Common myeloid progenitor, CD34-positive (primary cell): ENCODE measurements at regions not wholly inside any gene's neighbourhood (a gene's known extent, or its start where the extent isn't known, plus 50 kb on each side); places are given as distances from the start of the nearest gene placed in this dataset.

Experiments used
- CTCF ChIA-PET: fragments of 350-600 bp; sonication (Branson Sonifier 250); formaldehyde crosslinking; loops from one replicate; lab custom pipeline; 2021; ENCODE audit warnings: antibody characterized with exemption; lab: Charles Lee
- POLR2A ChIA-PET: fragments of 350-600 bp; sonication (Branson Sonifier 250); formaldehyde crosslinking; loops from one replicate; lab custom pipeline; 2021; ENCODE audit warnings: antibody characterized with exemption; lab: Charles Lee
- DNase-seq, 3 donors: peaks; one replicate each; pipeline versions ENCODE4 v3.0.0 to v3.0.0-alpha.2; 2013
- H3K27ac ChIP-seq, 2 experiments: 1 replicate in 1 of 2; 2 replicates in 1 of 2; pipeline ENCODE4 v1.7.0; 2013; ENCODE audit warnings: inconsistent platforms in 2 of 2, low read length in 2 of 2, mild to moderate bottlenecking in 2 of 2, low read depth in 1 of 2, moderate library complexity in 1 of 2; ENCODE audit not compliant: severe bottlenecking in 2 of 2, insufficient read depth in 1 of 2, poor library complexity in 1 of 2
- H3K27me3 ChIP-seq, 5 experiments: replicated peaks in 2 of 5; 1 replicate in 3 of 5; 2 replicates in 2 of 5; pipeline versions ENCODE4 v1.6.1 to v1.7.0; 2013; ENCODE audit warnings: low read length in 4 of 5, mild to moderate bottlenecking in 2 of 5, moderate library complexity in 2 of 5, inconsistent platforms in 1 of 5; ENCODE audit not compliant: insufficient read depth in 5 of 5, control insufficient read depth in 4 of 5
- H3K36me3 ChIP-seq, 4 experiments: 1 replicate in 2 of 4; 2 replicates in 2 of 4; pipeline versions ENCODE4 v1.6.1 to v1.7.0; 2013; ENCODE audit warnings: low read length in 3 of 4, control low read depth in 1 of 4, mild to moderate bottlenecking in 1 of 4; ENCODE audit not compliant: control insufficient read depth in 4 of 4, insufficient read depth in 4 of 4
- H3K4me1 ChIP-seq, 4 experiments: 1 replicate in 3 of 4; 2 replicates in 1 of 4; pipeline versions ENCODE4 v1.6.1 to v1.7.1; 2013; ENCODE audit warnings: low read length in 3 of 4, mild to moderate bottlenecking in 3 of 4, control low read depth in 1 of 4, inconsistent platforms in 1 of 4, moderate library complexity in 1 of 4; ENCODE audit not compliant: control insufficient read depth in 4 of 4, insufficient read depth in 4 of 4; ENCODE audit errors: control extremely low read depth in 1 of 4
- H3K4me3 ChIP-seq, 7 experiments: 1 replicate in 4 of 7; 2 replicates in 3 of 7; pipeline versions ENCODE4 v1.5.1 to v1.7.0; 2013; ENCODE audit warnings: mild to moderate bottlenecking in 7 of 7, low read length in 6 of 7, moderate library complexity in 6 of 7, inconsistent platforms in 2 of 7, low read depth in 2 of 7, control low read depth in 1 of 7; ENCODE audit not compliant: insufficient read depth in 4 of 7, control insufficient read depth in 1 of 7; ENCODE audit errors: extremely low read depth in 1 of 7
- H3K9me3 ChIP-seq, 5 experiments: 1 replicate in 4 of 5; 2 replicates in 1 of 5; pipeline versions ENCODE4 v1.6.1 to v1.7.1; 2013; ENCODE audit warnings: low read length in 4 of 5, mild to moderate bottlenecking in 2 of 5, inconsistent platforms in 1 of 5, low read depth in 1 of 5, moderate library complexity in 1 of 5; ENCODE audit not compliant: control insufficient read depth in 4 of 5, insufficient read depth in 2 of 5; ENCODE audit errors: control extremely low read depth in 1 of 5
- WGBS: methylation state at CpG from one replicate; pipeline ENCODE4 v1.1.5; 2013; ENCODE audit not compliant: insufficient coverage; 5-methylcytosine and 5-hydroxymethylcytosine counted together

GRCh38 chr13:25042151-25042865, 53.6 kb upstream of the PABPC3 start:
- WGBS = 89% methylated on average over 10 of the region's 11 CpGs
- H3K4me1 ChIP-seq = peaks cover 0 to 6% (median 5%) of the 10 kb centered on the region in 4 experiments
- peaks cover 8 to 69% (median 37%) of the 10 kb centered on the region in 5 experiments for H3K27me3 ChIP-seq
- POLR2A ChIA-PET = interaction anchor here (0.6 kb wide), 2 partner anchors 28 to 261 kb away, joined by 4 to 6 read pairs; no protein-coding TSS in a partner anchor
- H3K9me3 ChIP-seq = no peaks in the 10 kb centered on the region
- H3K4me3 ChIP-seq = no peak overlapping the region
- DNase-seq = no peak
- CTCF ChIA-PET = no interaction called here
- no peaks in the 10 kb centered on the region for H3K36me3 ChIP-seq
- no peak overlapping the region for H3K27ac ChIP-seq

GRCh38 chr13:25044071-25044470, 51.9 kb upstream of the PABPC3 start:
- POLR2A ChIA-PET = no interaction called here
- Histone ChIP-seq H3K36me3 (no peaks in the 10 kb centered on the region), H3K4me1 (peaks cover 0 to 6% (median 5%) of the 10 kb centered on the region in 4 experiments), H3K4me3 (no peak overlapping the region), H3K27me3 (peaks cover 15 to 86% (median 44%) of the 10 kb centered on the region in 5 experiments), H3K9me3 (peaks cover 0 to 4% (median 2%) of the 10 kb centered on the region in 5 experiments), H3K27ac (no peak overlapping the region)
- CTCF ChIA-PET = interaction anchor here (1.0 kb wide), 1 partner anchor 19 kb away, joined by 3 read pairs; no protein-coding TSS in a partner anchor
- no peak for DNase-seq
- WGBS = 94% methylated on average over 6 of the region's 6 CpGs
